Spleen (tissue), 11 donors: ENCODE measurements at regions not wholly inside any gene's neighbourhood (a gene's known extent, or its start where the extent isn't known, plus 50 kb on each side); places are given as distances from the start of the nearest gene placed in this dataset.

Source experiments
- DNase-seq: peaks from one replicate; pipeline ENCODE4 v3.0.0-alpha.2; 2020
- H3K27ac ChIP-seq, 8 donors: fragments of 200-600 bp; sonication (generic) in 7 of 8; 1 replicate in 4 of 8; 2 replicates in 4 of 8; pipeline versions ENCODE4 v1.5.0 to v1.8.0; 2016 to 2021; ENCODE audit warnings: inconsistent platforms in 4 of 8, mild to moderate bottlenecking in 4 of 8, moderate library complexity in 1 of 8
- H3K27me3 ChIP-seq, 7 donors: fragments of 200-600 bp; sonication (generic) in 6 of 7; replicated peaks in 1 of 7; 1 replicate in 4 of 7; 2 replicates in 3 of 7; pipeline versions ENCODE4 v1.5.0 to v1.8.0; 2016 to 2021; ENCODE audit warnings: inconsistent platforms in 3 of 7, mild to moderate bottlenecking in 1 of 7
- H3K36me3 ChIP-seq, 6 donors: fragments of 200-600 bp; sonication (generic) in 5 of 6; 1 replicate in 4 of 6; 2 replicates in 2 of 6; pipeline versions ENCODE4 v1.5.0 to v1.8.0; 2016 to 2021; ENCODE audit warnings: inconsistent platforms in 2 of 6
- H3K4me1 ChIP-seq, 6 donors: fragments of 200-600 bp; sonication (generic) in 5 of 6; 1 replicate in 3 of 6; 2 replicates in 3 of 6; pipeline versions ENCODE4 v1.5.0 to v1.8.0; 2016 to 2021; ENCODE audit warnings: inconsistent platforms in 3 of 6
- H3K4me3 ChIP-seq, 8 donors: fragments of 200-600 bp; sonication (generic) in 7 of 8; 1 replicate in 4 of 8; 2 replicates in 4 of 8; pipeline versions ENCODE4 v1.5.0 to v1.8.0; 2016 to 2021; ENCODE audit warnings: inconsistent platforms in 4 of 8, mild to moderate bottlenecking in 4 of 8, moderate library complexity in 2 of 8
- H3K9me3 ChIP-seq, 8 donors: fragments of 200-600 bp; sonication (generic) in 7 of 8; 1 replicate in 4 of 8; 2 replicates in 4 of 8; pipeline versions ENCODE4 v1.5.0 to v1.8.0; 2016 to 2021; ENCODE audit warnings: inconsistent platforms in 4 of 8
- CTCF ChIP-seq, 11 experiments: fragments of 200-600 bp in 7 of 11; fragments of 450-650 bp in 4 of 11; sonication (generic) in 4 of 11; IDR thresholded peaks in 8 of 11; conservative IDR thresholded peaks in 3 of 11; 1 replicate in 7 of 11; 2 replicates in 4 of 11; pipeline versions ENCODE4 v1.4.0 to v1.8.0; 2016 to 2021; ENCODE audit warnings: antibody characterized with exemption in 11 of 11, inconsistent platforms in 4 of 11, mild to moderate bottlenecking in 1 of 11
- POLR2A ChIP-seq, 3 donors: fragments of 450-650 bp; IDR thresholded peaks; one replicate each; pipeline ENCODE4 v1.5.1; 2017; ENCODE audit warnings: antibody characterized with exemption in 3 of 3, mild to moderate bottlenecking in 1 of 3
- POLR2AphosphoS5 ChIP-seq, 3 donors: sonication (generic); formaldehyde crosslinking; IDR thresholded peaks; one replicate each; pipeline ENCODE4 v1.5.1; 2017; ENCODE audit warnings: antibody characterized with exemption in 3 of 3
- WGBS, 5 donors: extraction: QIAGEN DNeasy Blood & Tissue Kit in 3 of 5; methylation state at CpG; one replicate each; pipeline versions ENCODE4 v1.1.5 to v1.1.7; 2013 to 2018; 5-methylcytosine and 5-hydroxymethylcytosine counted together
- intact Hi-C: fragments of 100-400 bp; cut with DNase I; formaldehyde crosslinking; loops from one replicate; pipeline ENCODE4 v1.15.0; 2023; ENCODE audit warnings: low total_unique reads
- donor health status: healthy with polysubstance abuse.
- donor health status: DM: no; HTN: no; CAD: no; lungs with moderate emphysema.
- donor health status: DM: no; HTN: no; CAD: no.
- donor health status: Bipolar disorder and iron deficiency.
- donor health status: healthy.
- donor health status: DM: no; HTN: no; CAD: no.
- donor health status: DM: yes; HTN: yes; CAD: no.

GRCh38 chr2:133942398-133942797 lies 311.5 kb upstream of the MGAT5 start:
- H3K27me3 ChIP-seq: no peaks in the 10 kb centered on the region
- WGBS, 5 donors: 74 to 100% (median 86%) methylated on average over 1 of the region's 1 CpG
- no peak for DNase-seq
- no peak overlapping the region for H3K27ac ChIP-seq
- no peak overlapping the region for H3K4me3 ChIP-seq
- no peaks in the 10 kb centered on the region for H3K4me1 ChIP-seq
- TF ChIP-seq POLR2AphosphoS5 (IDR thresholded peaks at IDR 0.05) (no peak), POLR2A (IDR thresholded peaks at IDR 0.05) (no peak), CTCF (IDR thresholded peaks at IDR 0.05 in 8 of 11, conservative IDR thresholded peaks at IDR 0.05 in 3 of 11) (no peak)
- intact Hi-C loops: no loop called here
- no peaks in the 10 kb centered on the region for H3K36me3 ChIP-seq
- no peaks in the 10 kb centered on the region for H3K9me3 ChIP-seq

GRCh38 chr2:133943108-133943507 lies 310.8 kb upstream of the MGAT5 start:
- 79 to 88% (median 83%) methylated on average over 5 of the region's 5 CpGs for WGBS, 5 donors
- TF ChIP-seq CTCF (IDR thresholded peaks at IDR 0.05 in 8 of 11, conservative IDR thresholded peaks at IDR 0.05 in 3 of 11) (no peak), POLR2A (IDR thresholded peaks at IDR 0.05) (no peak), POLR2AphosphoS5 (IDR thresholded peaks at IDR 0.05) (no peak)
- Histone ChIP-seq H3K36me3 (no peaks in the 10 kb centered on the region), H3K9me3 (no peaks in the 10 kb centered on the region), H3K27me3 (no peaks in the 10 kb centered on the region), H3K4me3 (no peak overlapping the region), H3K27ac (no peak overlapping the region), H3K4me1 (no peaks in the 10 kb centered on the region)
- no peak for DNase-seq
- intact Hi-C loops: no loop called here

- H3K27me3 ChIP-seq: no peaks in the 10 kb centered on the region
- TF ChIP-seq POLR2AphosphoS5 (IDR thresholded peaks at IDR 0.05) (no peak), POLR2A (IDR thresholded peaks at IDR 0.05) (no peak), CTCF (IDR thresholded peaks at IDR 0.05 in 8 of 11, conservative IDR thresholded peaks at IDR 0.05 in 3 of 11) (no peak)
- no peak overlapping the region for H3K4me3 ChIP-seq
- 50 to 71% (median 65%) methylated on average over 3 of the region's 3 CpGs for WGBS, 5 donors
- H3K36me3 ChIP-seq: no peaks in the 10 kb centered on the region
- H3K27ac ChIP-seq: no peak overlapping the region
- no peaks in the 10 kb centered on the region for H3K9me3 ChIP-seq
- peaks cover 0 to 7% (median 3%) of the 10 kb centered on the region in 6 donors for H3K4me1 ChIP-seq
- intact Hi-C loops: no loop called here
- DNase-seq: no peak
Measured at GRCh38 chr2:133945089-133945488, 308.8 kb upstream of the MGAT5 start.

GRCh38 chr2:133947057-133947456 lies 306.8 kb upstream of the MGAT5 start:
- Histone ChIP-seq H3K9me3 (no peaks in the 10 kb centered on the region), H3K27me3 (no peaks in the 10 kb centered on the region), H3K4me3 (no peak overlapping the region), H3K36me3 (no peaks in the 10 kb centered on the region), H3K4me1 (peaks cover 0 to 27% (median 18%) of the 10 kb centered on the region in 6 donors), H3K27ac (no peak overlapping the region)
- intact Hi-C loops: no loop called here
- TF ChIP-seq POLR2A (IDR thresholded peaks at IDR 0.05) (no peak), CTCF (IDR thresholded peaks at IDR 0.05 in 8 of 11, conservative IDR thresholded peaks at IDR 0.05 in 3 of 11) (no peak), POLR2AphosphoS5 (IDR thresholded peaks at IDR 0.05) (no peak)
- no peak for DNase-seq
- 87 to 98% (median 93%) methylated on average over 1 of the region's 1 CpG for WGBS, 5 donors
